ENCODE measurements at regions not wholly inside any gene's neighbourhood (a gene's known extent, or its start where the extent isn't known, plus 50 kb on each side); places are given as distances from the start of the nearest gene placed in this dataset.

- WGBS, 2 donors: 85 to 93% methylated on average over 6 of the region's 6 CpGs
- no peaks in the 10 kb centered on the region for H3K9me3 ChIP-seq
- no peak overlapping the region for H3K4me3 ChIP-seq
- H3K4me1 ChIP-seq: no peaks in the 10 kb centered on the region
- H3K27me3 ChIP-seq: no peaks in the 10 kb centered on the region
- intact Hi-C loops (cut with DNase I; ENCODE audit: low total_unique reads): no loop called here
- no peaks in the 10 kb centered on the region for H3K36me3 ChIP-seq (ENCODE audit: low read depth, missing control alignments)
- no peak overlapping the region for H3K27ac ChIP-seq
- TF ChIP-seq CTCF (IDR thresholded peaks at IDR 0.05) (no peak), POLR2A (IDR thresholded peaks at IDR 0.05) (no peak)
- DNase-seq: no peak
Measured at GRCh38 chr3:24663406-24663805, 168.8 kb upstream of the THRB start.

GRCh38 chr3:24668039-24668438 lies 173.4 kb upstream of the THRB start:
- Histone ChIP-seq H3K36me3 (ENCODE audit: low read depth, missing control alignments) (no peaks in the 10 kb centered on the region), H3K27me3 (no peaks in the 10 kb centered on the region), H3K9me3 (no peaks in the 10 kb centered on the region), H3K4me1 (no peaks in the 10 kb centered on the region), H3K27ac (no peak overlapping the region), H3K4me3 (no peak overlapping the region)
- no peak for DNase-seq
- intact Hi-C loops (cut with DNase I; ENCODE audit: low total_unique reads): no loop called here
- WGBS, 2 donors: 92 to 93% methylated on average over 3 of the region's 3 CpGs
- TF ChIP-seq CTCF (IDR thresholded peaks at IDR 0.05) (no peak), POLR2A (IDR thresholded peaks at IDR 0.05) (no peak)

- 92 to 98% methylated on average over 3 of the region's 3 CpGs for WGBS, 2 donors
- DNase-seq: no peak
- Histone ChIP-seq H3K27me3 (no peaks in the 10 kb centered on the region), H3K36me3 (ENCODE audit: low read depth, missing control alignments) (no peaks in the 10 kb centered on the region), H3K9me3 (no peaks in the 10 kb centered on the region), H3K4me3 (no peak overlapping the region), H3K4me1 (no peaks in the 10 kb centered on the region), H3K27ac (no peak overlapping the region)
- TF ChIP-seq CTCF (IDR thresholded peaks at IDR 0.05): no peak
- no peak for TF ChIP-seq POLR2A (IDR thresholded peaks at IDR 0.05)
- intact Hi-C loops (cut with DNase I; ENCODE audit: low total_unique reads): no loop called here
Measured at GRCh38 chr3:24670871-24671270, 176.2 kb upstream of the THRB start.

- H3K36me3 ChIP-seq (ENCODE audit: low read depth, missing control alignments): no peaks in the 10 kb centered on the region
- TF ChIP-seq POLR2A (IDR thresholded peaks at IDR 0.05) (no peak), CTCF (IDR thresholded peaks at IDR 0.05) (no peak)
- 46 to 49% methylated on average over 1 of the region's 1 CpG for WGBS, 2 donors
- DNase-seq: no peak
- no peaks in the 10 kb centered on the region for H3K27me3 ChIP-seq
- intact Hi-C loops (cut with DNase I; ENCODE audit: low total_unique reads): no loop called here
- no peaks in the 10 kb centered on the region for H3K9me3 ChIP-seq
- H3K4me3 ChIP-seq: no peak overlapping the region
- no peaks in the 10 kb centered on the region for H3K4me1 ChIP-seq
- H3K27ac ChIP-seq: no peak overlapping the region
Measured at GRCh38 chr3:24673596-24673995, 178.9 kb upstream of the THRB start.

- intact Hi-C loops (cut with DNase I; ENCODE audit: low total_unique reads): no loop called here
- WGBS, 2 donors: 64 to 84% methylated on average over 2 of the region's 2 CpGs
- Histone ChIP-seq H3K4me1 (no peaks in the 10 kb centered on the region), H3K9me3 (no peaks in the 10 kb centered on the region), H3K36me3 (ENCODE audit: low read depth, missing control alignments) (no peaks in the 10 kb centered on the region), H3K27me3 (no peaks in the 10 kb centered on the region), H3K27ac (no peak overlapping the region), H3K4me3 (no peak overlapping the region)
- no peak for DNase-seq
- TF ChIP-seq POLR2A (IDR thresholded peaks at IDR 0.05): no peak
- TF ChIP-seq CTCF (IDR thresholded peaks at IDR 0.05): no peak
Measured at GRCh38 chr3:24674261-24674660, 179.6 kb upstream of the THRB start.

All from testis (tissue), 2 donors.